ENCODE measurements at regions not wholly inside any gene's neighbourhood (a gene's known extent, or its start where the extent isn't known, plus 50 kb on each side); places are given as distances from the start of the nearest gene placed in this dataset.

DNA sequence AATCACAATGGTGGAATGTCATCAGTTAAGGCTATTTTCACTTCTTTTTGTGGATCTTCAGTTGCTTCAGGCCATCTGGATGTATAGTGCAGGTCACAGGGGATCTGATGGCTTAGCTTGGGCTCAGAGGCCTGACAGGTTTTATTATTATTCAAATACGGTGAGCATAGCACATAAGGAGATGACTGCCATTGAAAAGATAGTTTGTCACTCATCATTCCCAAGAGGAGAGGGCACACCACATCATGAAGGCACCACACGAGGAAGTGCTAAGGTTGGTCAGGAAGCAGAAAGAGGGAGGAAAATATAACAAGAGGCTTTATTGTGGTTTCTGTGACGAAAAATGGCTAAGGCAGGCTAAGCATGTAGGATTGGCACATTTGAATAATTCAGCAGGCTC, 131.4 kb downstream of the CD8B2 start:
- ChIA-PET CTCF (no interaction called here), POLR2A (no interaction called here), RAD21 (ENCODE audit: low non-redundant PET in 1 of 2, low total read pairs in 2 of 2, uncharacterized antibody in 2 of 2, unreplicated experiment in 2 of 2) (no interaction called here)
- Histone ChIP-seq H3K36me3 (ENCODE audit: control insufficient read depth in 1 of 2, insufficient read depth in 2 of 2, low read length in 2 of 2) (no peaks in the 10 kb centered on the region; a peak in 1 of 4 replicates), H3K9ac (ENCODE audit: low read length) (no peak overlapping the region), H3K27me3 (ENCODE audit: insufficient read depth, low read length) (no peaks in the 10 kb centered on the region), H4K20me1 (ENCODE audit: insufficient read depth) (no peaks in the 10 kb centered on the region), H3K9me3 (ENCODE audit: control insufficient read depth in 1 of 2, insufficient read depth in 1 of 2, low read depth in 1 of 2, low read length in 2 of 2) (no peaks in the 10 kb centered on the region), H3K4me1 (ENCODE audit: control insufficient read depth in 1 of 2, insufficient read depth in 2 of 2, low read length in 2 of 2) (no peaks in the 10 kb centered on the region), H3K9me2 (ENCODE audit: insufficient read depth) (no peaks in the 10 kb centered on the region), H3K4me3 (replicated peaks in 1 of 2; ENCODE audit: low read depth in 1 of 2, low read length in 2 of 2) (no peak overlapping the region), H2AFZ (ENCODE audit: low read depth, low read length, poor library complexity, severe bottlenecking) (no peak overlapping the region), H3K27ac (ENCODE audit: low read depth, low read length) (no peak overlapping the region), H3K4me2 (ENCODE audit: low read length) (no peak overlapping the region), H3K79me2 (ENCODE audit: insufficient read depth, low read length) (no peaks in the 10 kb centered on the region)
- no TSS peak for BruUV-seq (replicated peaks)
- DNase-seq (ENCODE audit: low read depth, low spot score) (no peak), ATAC-seq (no peak)
- no peak for TF ChIP-seq SIN3A (IDR thresholded peaks at IDR 0.05; ENCODE audit: low read depth)
- no peak for TF ChIP-seq CBX3 (IDR thresholded peaks at IDR 0.05; ENCODE audit: low read depth)
- TF ChIP-seq YY1 (IDR thresholded peaks at IDR 0.05; ENCODE audit: extremely low read depth, insufficient replicate concordance, low read depth, low read length), result no peak
- TF ChIP-seq, protein P1, sequence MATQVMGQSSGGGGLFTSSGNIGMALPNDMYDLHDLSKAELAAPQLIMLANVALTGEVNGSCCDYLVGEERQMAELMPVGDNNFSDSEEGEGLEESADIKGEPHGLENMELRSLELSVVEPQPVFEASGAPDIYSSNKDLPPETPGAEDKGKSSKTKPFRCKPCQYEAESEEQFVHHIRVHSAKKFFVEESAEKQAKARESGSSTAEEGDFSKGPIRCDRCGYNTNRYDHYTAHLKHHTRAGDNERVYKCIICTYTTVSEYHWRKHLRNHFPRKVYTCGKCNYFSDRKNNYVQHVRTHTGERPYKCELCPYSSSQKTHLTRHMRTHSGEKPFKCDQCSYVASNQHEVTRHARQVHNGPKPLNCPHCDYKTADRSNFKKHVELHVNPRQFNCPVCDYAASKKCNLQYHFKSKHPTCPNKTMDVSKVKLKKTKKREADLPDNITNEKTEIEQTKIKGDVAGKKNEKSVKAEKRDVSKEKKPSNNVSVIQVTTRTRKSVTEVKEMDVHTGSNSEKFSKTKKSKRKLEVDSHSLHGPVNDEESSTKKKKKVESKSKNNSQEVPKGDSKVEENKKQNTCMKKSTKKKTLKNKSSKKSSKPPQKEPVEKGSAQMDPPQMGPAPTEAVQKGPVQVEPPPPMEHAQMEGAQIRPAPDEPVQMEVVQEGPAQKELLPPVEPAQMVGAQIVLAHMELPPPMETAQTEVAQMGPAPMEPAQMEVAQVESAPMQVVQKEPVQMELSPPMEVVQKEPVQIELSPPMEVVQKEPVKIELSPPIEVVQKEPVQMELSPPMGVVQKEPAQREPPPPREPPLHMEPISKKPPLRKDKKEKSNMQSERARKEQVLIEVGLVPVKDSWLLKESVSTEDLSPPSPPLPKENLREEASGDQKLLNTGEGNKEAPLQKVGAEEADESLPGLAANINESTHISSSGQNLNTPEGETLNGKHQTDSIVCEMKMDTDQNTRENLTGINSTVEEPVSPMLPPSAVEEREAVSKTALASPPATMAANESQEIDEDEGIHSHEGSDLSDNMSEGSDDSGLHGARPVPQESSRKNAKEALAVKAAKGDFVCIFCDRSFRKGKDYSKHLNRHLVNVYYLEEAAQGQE (IDR thresholded peaks at IDR 0.05; ENCODE audit: low read depth), result no peak
- TF ChIP-seq FOSL1 (IDR thresholded peaks at IDR 0.05; ENCODE audit: low read depth), result no peak
- TF ChIP-seq CEBPB (IDR thresholded peaks at IDR 0.05; ENCODE audit: low read depth), result no peak
- no peak for TF ChIP-seq ELF1 (IDR thresholded peaks at IDR 0.05; ENCODE audit: borderline replicate concordance, low read depth)
- no peak for TF ChIP-seq ZFX (IDR thresholded peaks at IDR 0.05)
- intact Hi-C loops (cut with micrococcal nuclease), result no loop called here

- no peaks in the 10 kb centered on the region for H3K79me2 ChIP-seq (ENCODE audit: insufficient read depth, low read length)
- H3K4me1 ChIP-seq (ENCODE audit: control insufficient read depth in 1 of 2, insufficient read depth in 2 of 2, low read length in 2 of 2), result no peaks in the 10 kb centered on the region
- H3K27ac ChIP-seq (ENCODE audit: low read depth, low read length), result no peak overlapping the region
- no peak overlapping the region for H3K9ac ChIP-seq (ENCODE audit: low read length)
- ChIA-PET CTCF (no interaction called here), POLR2A (no interaction called here), RAD21 (ENCODE audit: low non-redundant PET in 1 of 2, low total read pairs in 2 of 2, uncharacterized antibody in 2 of 2, unreplicated experiment in 2 of 2) (no interaction called here)
- no peak for ATAC-seq
- H3K27me3 ChIP-seq (ENCODE audit: insufficient read depth, low read length), result no peaks in the 10 kb centered on the region
- no peaks in the 10 kb centered on the region for H3K9me2 ChIP-seq (ENCODE audit: insufficient read depth)
- H3K4me3 ChIP-seq (replicated peaks in 1 of 2; ENCODE audit: low read depth in 1 of 2, low read length in 2 of 2), result no peak overlapping the region
- intact Hi-C loops (cut with micrococcal nuclease), result no loop called here
- H3K36me3 ChIP-seq (ENCODE audit: control insufficient read depth in 1 of 2, insufficient read depth in 2 of 2, low read length in 2 of 2), result no peaks in the 10 kb centered on the region; a peak in 1 of 4 replicates
- H4K20me1 ChIP-seq (ENCODE audit: insufficient read depth), result no peaks in the 10 kb centered on the region
- DNase-seq (ENCODE audit: low read depth, low spot score), result no peak
- H2AFZ ChIP-seq (ENCODE audit: low read depth, low read length, poor library complexity, severe bottlenecking), result no peak overlapping the region
- no peak overlapping the region for H3K4me2 ChIP-seq (ENCODE audit: low read length)
- BruUV-seq (replicated peaks), result no TSS peak
- no peaks in the 10 kb centered on the region; a peak in 1 of 4 replicates for H3K9me3 ChIP-seq (ENCODE audit: control insufficient read depth in 1 of 2, insufficient read depth in 1 of 2, low read depth in 1 of 2, low read length in 2 of 2)
- TF ChIP-seq ELF1 (IDR thresholded peaks at IDR 0.05; ENCODE audit: borderline replicate concordance, low read depth) (no peak), POLR2AphosphoS5 (IDR thresholded peaks at IDR 0.05; ENCODE audit: low read depth, low read length) (no peak), EGR1 (IDR thresholded peaks at IDR 0.05; ENCODE audit: low read depth) (no peak), ZFX (IDR thresholded peaks at IDR 0.05) (no peak), SIN3A (IDR thresholded peaks at IDR 0.05; ENCODE audit: low read depth) (no peak), ZNF274 (IDR thresholded peaks at IDR 0.05; ENCODE audit: low read depth, low read length) (no peak), TCF7L2 (IDR thresholded peaks at IDR 0.05; ENCODE audit: borderline replicate concordance, extremely low read depth, insufficient read depth, insufficient read length) (no peak), ATF3 (IDR thresholded peaks at IDR 0.05) (no peak)
- TF ChIP-seq, protein P2, sequence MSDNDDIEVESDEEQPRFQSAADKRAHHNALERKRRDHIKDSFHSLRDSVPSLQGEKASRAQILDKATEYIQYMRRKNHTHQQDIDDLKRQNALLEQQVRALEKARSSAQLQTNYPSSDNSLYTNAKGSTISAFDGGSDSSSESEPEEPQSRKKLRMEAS (IDR thresholded peaks at IDR 0.05), result no peak
- TF ChIP-seq, protein P1 (IDR thresholded peaks at IDR 0.05; ENCODE audit: low read depth), result no peak
Measured at GRCh38 chr2:106623456-106623855, 136.3 kb downstream of the CD8B2 start.

Measured in HCT116 (cell line).